KBM-7 (cell line): ENCODE measurements at regions not wholly inside any gene's neighbourhood (a gene's known extent, or its start where the extent isn't known, plus 50 kb on each side); places are given as distances from the start of the nearest gene placed in this dataset.

Experiments used
- DNase-seq: peaks from one replicate; pipeline ENCODE4 v3.0.0-alpha.2; 2015
- in situ Hi-C: fragments of 300-500 bp; cut with MboI; formaldehyde crosslinking; loops from 2 replicates; pipeline ENCODE4 v1.14.3; 2020; ENCODE audit warnings: low sequenced_read_pairs, low pct_unique_long_range_greater_than_20kb, mixed read lengths

GRCh38 chr4:144590020-144590419, 55.9 kb upstream of the HHIP start:
- in situ Hi-C loops: no loop called here
- DNase-seq: no peak

GRCh38 chr4:144591401-144591800, 54.6 kb upstream of the HHIP start:
- no peak for DNase-seq
- in situ Hi-C loops: no loop called here

GRCh38 chr4:144592264-144592663, 53.7 kb upstream of the HHIP start:
- DNase-seq: no peak

GRCh38 chr4:144594471-144594986, 51.4 kb upstream of the HHIP start:
- in situ Hi-C loops: no loop called here
- no peak for DNase-seq

More at GRCh38 chr4:144592264-144592663, 53.7 kb upstream of the HHIP start:
- in situ Hi-C loops: no loop called here

- in situ Hi-C loops: no loop called here
- no peak for DNase-seq
Measured at GRCh38 chr4:144595681-144596080, 50.3 kb upstream of the HHIP start.
